HG03039 (cell line): ENCODE measurements at regions not wholly inside any gene's neighbourhood (a gene's known extent, or its start where the extent isn't known, plus 50 kb on each side); places are given as distances from the start of the nearest gene placed in this dataset.

Source experiments
- ATAC-seq: cut with Tn5 transposase; IDR thresholded peaks from one replicate; pipeline ENCODE4 v1.9.1; 2021; ENCODE audit warnings: mild to moderate bottlenecking, moderate library complexity; ENCODE audit not compliant: unreplicated experiment

DNA sequence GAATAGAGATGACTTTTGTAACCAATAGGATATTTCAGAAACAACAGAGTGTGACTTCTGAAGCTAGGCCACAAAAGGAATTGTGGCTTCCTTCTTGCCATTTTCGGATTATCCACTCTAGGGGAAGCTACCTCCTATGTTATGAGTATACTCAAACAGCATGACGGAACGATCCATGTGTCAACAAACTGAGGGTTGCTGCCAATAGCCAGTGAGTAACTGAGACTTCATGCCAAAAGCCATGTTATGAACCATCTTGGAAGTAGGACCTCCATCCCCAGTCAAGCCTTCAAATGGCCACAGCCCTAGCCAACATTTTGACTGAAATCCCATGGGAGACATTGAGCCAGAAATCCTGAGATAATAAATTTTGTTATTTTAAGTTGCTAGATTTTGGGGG, 69.0 kb upstream of the IL6 start:
- ATAC-seq: no peak

DNA sequence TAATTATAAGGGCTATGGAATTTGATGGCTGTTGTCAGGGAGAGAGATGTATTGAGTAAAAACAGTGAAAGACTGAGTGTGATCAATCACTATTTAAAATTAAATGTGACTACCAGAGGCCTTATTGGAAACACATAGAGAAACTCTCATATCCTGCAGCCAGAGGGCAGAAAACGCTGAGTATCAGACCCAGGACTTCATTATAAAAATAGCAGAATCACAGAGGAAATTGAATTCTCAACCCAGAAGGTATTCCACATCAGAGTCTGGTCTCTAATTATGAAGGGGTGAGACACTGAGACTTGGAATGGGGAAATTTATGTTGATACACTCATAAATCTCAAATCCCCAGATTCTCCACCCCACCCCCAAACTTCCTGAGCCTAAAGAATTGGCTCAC, 69.5 kb upstream of the IL6 start:
- no peak for ATAC-seq

GRCh38 chr7:22655781-22656180, 71.2 kb upstream of the IL6 start:
- no peak for ATAC-seq

GRCh38 chr7:22654831-22655230, 72.2 kb upstream of the IL6 start:
- no peak for ATAC-seq

DNA sequence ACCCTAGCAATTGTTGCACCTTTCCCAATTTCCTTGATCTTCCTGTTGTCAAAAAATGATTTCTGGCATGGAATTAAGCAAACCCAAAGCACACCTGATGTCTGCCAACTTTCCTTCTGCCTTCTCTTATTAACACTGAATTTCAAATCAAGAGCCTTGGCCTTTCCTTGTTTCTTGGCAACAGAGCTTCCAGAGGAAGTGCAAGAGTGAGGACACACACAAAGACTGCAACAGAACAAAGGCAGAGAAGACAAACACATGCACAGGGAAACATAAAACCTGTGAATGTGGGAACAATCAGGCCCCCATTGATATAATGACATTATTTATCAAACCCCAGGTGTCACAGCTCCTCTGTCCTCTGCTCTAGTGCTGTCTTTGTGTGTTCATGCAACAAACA, 73.0 kb upstream of the IL6 start:
- ATAC-seq: no peak

GRCh38 chr7:22651534-22652243, 75.3 kb upstream of the IL6 start:
- ATAC-seq: no peak

GRCh38 chr7:22651036-22651435, 76.0 kb upstream of the IL6 start:
- no peak for ATAC-seq

DNA sequence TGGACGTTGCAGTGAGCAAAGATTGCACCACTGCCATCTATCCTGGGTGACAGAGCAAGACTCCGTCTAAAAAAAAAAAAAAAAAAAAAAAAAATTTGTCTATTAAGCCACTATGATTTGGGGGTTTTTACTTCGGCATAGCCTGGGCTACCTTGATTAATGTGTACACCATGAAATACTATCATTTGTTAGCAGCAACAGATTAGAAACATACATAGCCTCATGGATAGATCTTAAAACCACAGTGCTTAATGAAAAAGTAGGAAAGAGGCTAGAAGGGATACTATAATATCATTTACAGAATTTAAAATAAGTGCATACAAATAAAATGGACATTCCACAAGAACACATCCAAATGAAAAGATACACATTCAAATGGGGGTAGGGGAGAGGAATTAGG, 77.3 kb upstream of the IL6 start:
- ATAC-seq: no peak

DNA sequence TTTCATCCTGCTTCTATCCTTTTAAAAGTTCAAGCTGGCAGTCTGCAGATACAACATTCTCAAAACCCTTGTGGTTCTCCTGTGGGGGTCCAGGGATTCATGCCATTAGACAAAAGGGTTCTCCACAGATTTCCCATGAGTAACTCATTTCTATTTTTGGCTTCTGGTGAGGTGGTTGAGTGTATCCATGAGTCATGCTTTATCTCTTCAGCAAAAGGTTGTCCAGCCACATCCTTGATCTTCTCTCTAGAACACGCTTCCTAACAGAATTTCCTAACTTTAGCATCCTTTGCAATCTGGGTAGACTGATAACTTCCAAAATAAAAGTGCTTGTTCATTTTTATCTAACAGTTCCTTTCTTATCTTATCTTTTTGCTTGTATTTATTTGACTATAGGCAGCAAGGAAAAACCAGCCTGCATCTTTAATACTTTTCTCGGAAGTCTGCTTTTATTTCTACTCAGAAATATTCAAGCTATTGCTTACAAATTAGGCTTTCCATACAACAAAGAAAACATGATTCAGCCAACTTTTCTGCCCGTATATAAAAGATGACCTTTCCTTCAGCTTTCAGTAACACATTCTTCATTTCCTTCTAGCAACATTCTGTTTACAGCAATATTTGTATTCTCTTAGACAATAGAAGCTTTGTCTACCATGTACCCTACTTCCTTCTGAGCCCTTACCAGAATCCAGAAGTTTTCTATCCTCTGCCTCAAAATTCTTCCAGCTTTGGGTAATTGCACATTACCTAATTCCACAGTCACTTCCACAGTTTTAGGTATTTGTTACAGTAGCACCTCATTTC, 79.3 kb upstream of the IL6 start:
- ATAC-seq: no peak

DNA sequence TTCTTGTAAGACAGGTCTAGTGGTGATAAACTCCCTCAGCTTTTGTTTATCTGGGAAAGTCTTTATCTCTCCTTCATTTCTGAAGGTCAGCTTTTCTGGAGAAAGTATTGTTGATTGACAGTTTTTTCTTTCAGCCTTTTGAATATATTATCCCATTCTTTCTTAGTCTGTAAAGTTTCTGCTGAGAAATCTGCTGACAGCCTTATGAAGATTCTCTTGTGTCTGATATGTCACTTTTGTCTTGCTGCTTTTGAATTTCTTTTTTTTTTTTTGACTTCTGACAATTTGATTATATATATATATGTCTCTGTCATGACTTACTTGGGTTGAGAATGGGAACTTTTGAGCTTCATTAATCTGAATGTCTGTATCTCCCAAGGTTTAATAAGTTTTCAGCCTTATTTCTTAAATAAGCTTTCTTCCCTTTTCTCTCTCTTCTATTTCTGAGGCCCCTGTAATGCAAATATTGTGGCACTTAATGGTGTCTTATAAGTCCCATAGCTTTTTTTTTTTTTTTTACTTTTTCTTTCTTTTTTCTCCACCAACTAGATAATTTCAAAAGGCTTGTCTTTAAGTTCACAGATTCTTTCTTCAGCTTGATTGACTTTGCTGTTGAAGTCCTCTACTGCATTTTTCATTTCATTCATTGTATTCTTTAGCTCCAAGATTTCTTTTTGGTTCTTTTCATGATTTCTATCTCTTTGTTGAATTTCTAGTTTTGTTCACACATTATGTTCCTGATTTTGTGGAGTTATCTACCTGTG, 81.4 kb upstream of the IL6 start:
- ATAC-seq: no peak

GRCh38 chr7:22642454-22642853, 84.5 kb upstream of the IL6 start:
- no peak for ATAC-seq

DNA sequence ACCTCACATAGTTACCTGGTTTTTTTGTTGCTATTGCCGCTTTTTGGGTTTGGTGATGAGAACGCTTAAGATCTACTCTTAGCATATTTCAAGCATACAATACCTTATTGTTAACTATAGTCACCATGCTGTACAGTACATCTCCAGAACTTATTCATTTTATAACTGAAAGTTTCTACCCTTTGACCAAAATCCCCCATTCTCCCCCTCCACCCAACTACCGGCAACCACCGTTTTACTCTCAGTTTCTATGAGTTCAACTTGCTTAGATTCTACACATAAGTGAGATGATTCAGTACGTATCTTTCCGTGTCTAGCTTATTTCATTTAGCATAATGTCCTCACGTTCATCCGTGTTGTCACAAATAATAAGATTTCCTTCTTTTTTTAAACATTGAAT, 86.7 kb upstream of the IL6 start:
- peak; percentile 97 for ATAC-seq

DNA sequence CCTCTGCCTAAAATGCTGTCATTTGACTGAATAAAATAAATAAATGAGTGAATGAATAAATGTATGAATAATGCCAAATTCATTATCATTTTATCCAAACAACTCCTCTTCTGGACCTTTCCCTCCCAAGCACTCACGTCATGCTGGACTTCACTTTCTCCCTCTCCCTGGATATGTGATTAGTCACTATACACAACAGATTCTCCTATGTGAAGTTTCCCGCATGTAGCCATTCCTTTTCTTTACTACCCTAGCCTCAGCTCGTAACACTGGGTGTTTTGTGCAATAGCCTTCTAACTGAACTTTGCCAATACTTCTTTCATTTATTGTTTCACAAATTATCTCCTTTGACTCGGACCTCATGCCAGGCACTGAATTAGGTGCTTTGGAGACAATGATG, 87.6 kb upstream of the IL6 start:
- ATAC-seq: no peak

DNA sequence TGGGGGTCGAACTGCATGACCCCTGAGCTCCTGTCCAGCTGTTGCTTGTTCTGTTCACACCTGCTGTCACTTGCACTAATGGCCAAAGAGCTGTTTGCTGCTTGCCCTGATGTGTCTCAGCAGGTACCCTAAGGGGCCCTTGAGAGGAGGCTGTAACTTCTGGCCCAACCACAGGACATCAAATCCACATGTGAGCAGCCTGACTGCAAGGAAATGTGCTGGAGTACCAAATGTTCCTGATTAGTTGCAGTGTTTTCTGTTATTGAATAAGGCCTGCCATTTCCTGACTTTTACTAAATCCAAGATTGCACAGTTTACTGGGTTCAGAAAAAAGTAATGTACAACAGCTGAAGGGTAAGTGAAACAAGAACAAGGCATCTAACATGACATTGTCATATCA, 91.7 kb upstream of the IL6 start:
- no peak for ATAC-seq

GRCh38 chr7:22633954-22634474, 93.0 kb upstream of the IL6 start:
- ATAC-seq: no peak

- ATAC-seq: no peak
These were observed 93.6 kb upstream of the IL6 start for GRCh38 chr7:22633286-22633953.

DNA sequence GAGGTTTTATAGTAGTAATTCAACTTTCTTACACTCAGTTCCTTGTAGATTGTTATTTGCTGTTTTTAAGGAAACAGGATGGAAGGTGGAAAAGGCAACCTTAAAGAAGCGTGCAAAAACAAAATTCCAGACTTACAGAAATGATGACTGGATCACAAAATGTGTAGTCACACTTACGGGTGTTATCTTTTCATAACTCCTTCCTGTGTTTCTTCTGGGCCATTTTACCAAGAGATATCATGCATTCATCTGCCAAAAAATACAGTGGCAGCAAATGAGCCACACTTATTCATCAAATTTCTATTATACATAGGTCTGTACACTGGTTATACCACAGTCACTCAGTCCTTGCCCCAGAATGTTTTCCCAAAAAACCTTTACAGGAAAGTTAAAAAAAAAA, 94.3 kb upstream of the IL6 start:
- no peak for ATAC-seq

GRCh38 chr7:22631730-22632129, 95.3 kb upstream of the IL6 start:
- ATAC-seq: no peak

GRCh38 chr7:22630069-22630468, 96.9 kb upstream of the IL6 start:
- no peak for ATAC-seq

DNA sequence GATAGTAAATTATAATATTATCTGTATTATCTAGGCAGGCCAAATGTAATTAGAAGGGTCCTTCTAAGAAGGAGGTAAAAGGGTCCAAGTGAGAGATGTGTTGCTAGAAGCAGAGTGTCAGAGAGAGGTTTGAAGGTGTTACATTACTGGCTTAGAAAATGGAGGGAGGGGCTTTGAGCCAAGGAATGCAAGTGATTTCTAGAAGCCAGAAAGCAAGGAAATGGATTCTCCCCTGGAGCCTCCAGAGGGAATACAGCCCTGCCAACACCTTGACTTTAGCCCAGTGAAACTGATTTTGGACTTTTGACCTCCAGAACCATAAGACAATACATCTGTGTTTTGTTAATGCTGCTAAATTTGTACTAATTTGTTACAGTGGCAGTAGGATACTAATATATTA, 97.9 kb upstream of the IL6 start:
- no peak for ATAC-seq

GRCh38 chr7:22628112-22628511, 98.9 kb upstream of the IL6 start:
- no peak for ATAC-seq
